ENCODE measurements at regions not wholly inside any gene's neighbourhood (a gene's known extent, or its start where the extent isn't known, plus 50 kb on each side); places are given as distances from the start of the nearest gene placed in this dataset.

GRCh38 chr13:86403181-86403580, 604.0 kb upstream of the SLITRK6 start (continued):
- TF ChIP-seq SRSF4 (IDR thresholded peaks at IDR 0.05; ENCODE audit: low read depth, low read length, poor library complexity, severe bottlenecking) = no peak
- no peak for TF ChIP-seq ZFX (CRISPR knock-in tag; IDR thresholded peaks at IDR 0.05; ENCODE audit: low read depth)
- TF ChIP-seq ZNF567 (CRISPR knock-in tag; IDR thresholded peaks at IDR 0.05; ENCODE audit: borderline replicate concordance) = no peak
- TF ChIP-seq HNF4G (IDR thresholded peaks at IDR 0.05; ENCODE audit: borderline replicate concordance, low read depth, low read length) = no peak
- no peak for TF ChIP-seq HNF4G (CRISPR knock-in tag; IDR thresholded peaks at IDR 0.05; ENCODE audit: borderline replicate concordance, low read depth)
- TF ChIP-seq FOXA1 (IDR thresholded peaks at IDR 0.05) = no peak
- no peak for TF ChIP-seq FOXA1 (CRISPR knock-in tag; IDR thresholded peaks at IDR 0.05)

- ChIA-PET POLR2A (no interaction called here), CTCF (ENCODE audit: low intra/inter-chr PET ratio, low total read pairs) (no interaction called here)
- Histone ChIP-seq H3K36me3 (replicated peaks in 1 of 2; ENCODE audit: control insufficient read depth in 1 of 2, insufficient read depth in 2 of 2, low read length in 2 of 2) (no peaks in the 10 kb centered on the region), H3K9ac (ENCODE audit: insufficient read depth, low read depth, low read length) (no peak overlapping the region), H3K79me2 (ENCODE audit: insufficient read depth, low read length) (no peaks in the 10 kb centered on the region), H3K4me2 (ENCODE audit: low read depth, low read length) (no peak overlapping the region), H3K27ac (ENCODE audit: extremely low read length, insufficient read depth, low read length) (no peak overlapping the region), H3K4me3 (replicated peaks in 1 of 3; ENCODE audit: insufficient read depth in 1 of 3, low read depth in 2 of 3, low read length in 3 of 3) (no peak overlapping the region), H2AFZ (ENCODE audit: low read length) (no peak overlapping the region), H4K20me1 (ENCODE audit: insufficient read depth, low read length) (no peaks in the 10 kb centered on the region), H3K4me1 (ENCODE audit: insufficient read depth, low read length) (no peaks in the 10 kb centered on the region), H3K27me3 (ENCODE audit: control insufficient read depth in 1 of 2, insufficient read depth in 2 of 2, low read length in 2 of 2) (no peaks in the 10 kb centered on the region), H3K9me3 (ENCODE audit: low read length) (no peaks in the 10 kb centered on the region)
- no TSS peak for BruUV-seq (replicated peaks)
- DNase-seq (ENCODE audit: low spot score) = no peak
- intact Hi-C loops (cut with micrococcal nuclease; ENCODE audit: unreplicated experiment) (no loop called here), in situ Hi-C loops (cut with HindIII; ENCODE audit: extremely low pct_ligation_motif_present, low pct_unique_long_range_greater_than_20kb) (no loop called here)
- no peak for FAIRE-seq
- no CpG with 5 or more reads among the region's 8 CpGs for WGBS (ENCODE audit: low lambda C conversion rate)
- no peak for ATAC-seq
- TF ChIP-seq MATR3 (CRISPR knock-in tag; IDR thresholded peaks at IDR 0.05) (no peak), ZNF264 (CRISPR knock-in tag; IDR thresholded peaks at IDR 0.05) (no peak), NFE2L1 (CRISPR knock-in tag; IDR thresholded peaks at IDR 0.05; ENCODE audit: borderline replicate concordance) (no peak), TP53 (CRISPR knock-in tag; conservative IDR thresholded peaks at IDR 0.05) (no peak), KDM4B (CRISPR knock-in tag; IDR thresholded peaks at IDR 0.05) (no peak), TBL1XR1 (IDR thresholded peaks at IDR 0.05; ENCODE audit: borderline replicate concordance, low read length, partially characterized antibody) (no peak), ZBTB8A (CRISPR knock-in tag; IDR thresholded peaks at IDR 0.05; ENCODE audit: borderline replicate concordance, low read depth) (no peak), CAMTA2 (CRISPR knock-in tag; IDR thresholded peaks at IDR 0.05; ENCODE audit: borderline replicate concordance) (no peak), CHD2 (IDR thresholded peaks at IDR 0.05; ENCODE audit: low read depth, low read length) (no peak), ZNF558 (CRISPR knock-in tag; IDR thresholded peaks at IDR 0.05; ENCODE audit: borderline replicate concordance) (no peak), ZNF362 (CRISPR knock-in tag; IDR thresholded peaks at IDR 0.05; ENCODE audit: borderline replicate concordance) (no peak), MAF1 (CRISPR knock-in tag; IDR thresholded peaks at IDR 0.05; ENCODE audit: borderline replicate concordance) (no peak), ZNF281 (CRISPR knock-in tag; IDR thresholded peaks at IDR 0.05; ENCODE audit: borderline replicate concordance) (no peak), FOXM1 (CRISPR knock-in tag; IDR thresholded peaks at IDR 0.05) (no peak), ZNF207 (IDR thresholded peaks at IDR 0.05; ENCODE audit: borderline replicate concordance) (no peak)
These were observed 610.4 kb upstream of the SLITRK6 start for GRCh38 chr13:86409466-86410241.

Measured in HepG2 (cell line).